Testis (tissue), 2 donors: ENCODE measurements at regions not wholly inside any gene's neighbourhood (a gene's known extent, or its start where the extent isn't known, plus 50 kb on each side); places are given as distances from the start of the nearest gene placed in this dataset.

Experiments
- POLR2A ChIP-seq: fragments of 450-650 bp; IDR thresholded peaks from one replicate; pipeline ENCODE4 v1.6.1; 2017; ENCODE audit warnings: antibody characterized with exemption, mild to moderate bottlenecking, moderate library complexity
- TF ChIP-seq, protein P1 (sequence below), 3 experiments: fragments of 450-650 bp in 2 of 3; fragments of 200-600 bp in 1 of 3; sonication (generic) in 1 of 3; IDR thresholded peaks; one replicate each; pipeline ENCODE4 v1.5.1; 2016 to 2019; ENCODE audit warnings: antibody characterized with exemption in 3 of 3, mild to moderate bottlenecking in 2 of 3, moderate library complexity in 1 of 3

- TF ChIP-seq, protein P1, sequence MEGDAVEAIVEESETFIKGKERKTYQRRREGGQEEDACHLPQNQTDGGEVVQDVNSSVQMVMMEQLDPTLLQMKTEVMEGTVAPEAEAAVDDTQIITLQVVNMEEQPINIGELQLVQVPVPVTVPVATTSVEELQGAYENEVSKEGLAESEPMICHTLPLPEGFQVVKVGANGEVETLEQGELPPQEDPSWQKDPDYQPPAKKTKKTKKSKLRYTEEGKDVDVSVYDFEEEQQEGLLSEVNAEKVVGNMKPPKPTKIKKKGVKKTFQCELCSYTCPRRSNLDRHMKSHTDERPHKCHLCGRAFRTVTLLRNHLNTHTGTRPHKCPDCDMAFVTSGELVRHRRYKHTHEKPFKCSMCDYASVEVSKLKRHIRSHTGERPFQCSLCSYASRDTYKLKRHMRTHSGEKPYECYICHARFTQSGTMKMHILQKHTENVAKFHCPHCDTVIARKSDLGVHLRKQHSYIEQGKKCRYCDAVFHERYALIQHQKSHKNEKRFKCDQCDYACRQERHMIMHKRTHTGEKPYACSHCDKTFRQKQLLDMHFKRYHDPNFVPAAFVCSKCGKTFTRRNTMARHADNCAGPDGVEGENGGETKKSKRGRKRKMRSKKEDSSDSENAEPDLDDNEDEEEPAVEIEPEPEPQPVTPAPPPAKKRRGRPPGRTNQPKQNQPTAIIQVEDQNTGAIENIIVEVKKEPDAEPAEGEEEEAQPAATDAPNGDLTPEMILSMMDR (IDR thresholded peaks at IDR 0.05): no peak
- no peak for TF ChIP-seq POLR2A
Measured at GRCh38 chr18:67694787-67695186, 178.3 kb upstream of the DSEL start.
